HepG2 (cell line): ENCODE measurements at regions not wholly inside any gene's neighbourhood (a gene's known extent, or its start where the extent isn't known, plus 50 kb on each side); places are given as distances from the start of the nearest gene placed in this dataset.

Experiments used
- ATAC-seq: fragments of 200-7000 bp; cut with Tn5 transposase; 3 replicates; pipeline ENCODE4 v1.9.1; 2020; ENCODE audit warnings: mild to moderate bottlenecking, moderate library complexity
- BruUV-seq: library from RNA; stranded (reverse); fragments of 400-500 nt; replicated peaks from 2 replicates; lab custom pipeline; 2021; lab: Mats Ljungman, UMichigan
- CTCF ChIA-PET: fragments of 300-600 bp; formaldehyde crosslinking; extraction: SDS; loops from one replicate; lab custom pipeline; 2021; ENCODE audit warnings: low total read pairs, inconsistent platforms, low intra/inter-chr PET ratio; lab: Yijun Ruan, JAX
- POLR2A ChIA-PET: fragments of 350-600 bp; sonication (Branson Sonifier 250); formaldehyde crosslinking; loops from one replicate; lab custom pipeline; 2020; ENCODE audit warnings: antibody characterized with exemption, inconsistent platforms; lab: Yijun Ruan, JAX
- DNase-seq: peaks from one replicate; pipeline ENCODE4 v3.0.0-alpha.2; 2015; ENCODE audit warnings: low spot score
- FAIRE-seq: peaks from 3 replicates; lab custom pipeline; 2011; peaks lifted over from hg19 to GRCh38; lab: Jason Lieb, UNC
- H2AFZ ChIP-seq: one replicate; pipeline ENCODE4 v1.6.1; 2011; ENCODE audit warnings: low read length, inconsistent platforms
- H3K27ac ChIP-seq: fragments of 300-600 bp; 3 replicates; pipeline ENCODE4 v1.8.0; 2011; ENCODE audit warnings: mixed run types, mild to moderate bottlenecking, mixed read lengths, low read length, inconsistent platforms; ENCODE audit not compliant: insufficient read depth; ENCODE audit errors: extremely low read length
- H3K27me3 ChIP-seq, 2 experiments: fragments of 200-600 bp in 1 of 2; 2 replicates in 1 of 2; 3 replicates in 1 of 2; pipeline versions ENCODE4 v1.6.0 to v1.8.0; 2011; ENCODE audit warnings: low read length in 2 of 2, mild to moderate bottlenecking in 2 of 2, moderate library complexity in 2 of 2, inconsistent platforms in 1 of 2; ENCODE audit not compliant: insufficient read depth in 2 of 2, control insufficient read depth in 1 of 2
- H3K36me3 ChIP-seq, 2 experiments: fragments of 200-600 bp in 1 of 2; replicated peaks in 1 of 2; 2 replicates in 1 of 2; 3 replicates in 1 of 2; pipeline versions ENCODE4 v1.5.1 to v1.8.0; 2011; ENCODE audit warnings: low read length in 2 of 2, inconsistent platforms in 1 of 2; ENCODE audit not compliant: insufficient read depth in 2 of 2, control insufficient read depth in 1 of 2
- H3K4me1 ChIP-seq: 2 replicates; pipeline ENCODE4 v1.5.1; 2012; ENCODE audit warnings: low read length, inconsistent platforms; ENCODE audit not compliant: insufficient read depth
- H3K4me2 ChIP-seq: 2 replicates; pipeline ENCODE4 v1.6.0; 2011; ENCODE audit warnings: low read depth, low read length, inconsistent platforms
- H3K4me3 ChIP-seq, 3 experiments: fragments of 200-600 bp in 1 of 3; sonication (generic), shearing (Covaris generic) in 1 of 3; replicated peaks in 1 of 3; 2 replicates each; pipeline ENCODE4 v1.5.1; 2011 to 2016; ENCODE audit warnings: low read length in 3 of 3, inconsistent platforms in 2 of 3, low read depth in 2 of 3, mild to moderate bottlenecking in 2 of 3, control low read depth in 1 of 3, mixed read lengths in 1 of 3; ENCODE audit not compliant: insufficient read depth in 1 of 3
- H3K79me2 ChIP-seq: one replicate; pipeline ENCODE4 v1.6.1; 2011; ENCODE audit warnings: low read length, inconsistent platforms; ENCODE audit not compliant: insufficient read depth
- H3K9ac ChIP-seq: 2 replicates; pipeline ENCODE4 v1.6.0; 2011; ENCODE audit warnings: mild to moderate bottlenecking, low read depth, low read length, inconsistent platforms; ENCODE audit not compliant: insufficient read depth
- H3K9me3 ChIP-seq: 2 replicates; pipeline ENCODE4 v1.5.1; 2012; ENCODE audit warnings: mild to moderate bottlenecking, low read length
- H4K20me1 ChIP-seq: 2 replicates; pipeline ENCODE4 v1.6.0; 2011; ENCODE audit warnings: inconsistent platforms, mild to moderate bottlenecking, low read length, moderate library complexity; ENCODE audit not compliant: insufficient read depth
- ADNP ChIP-seq: sonication (generic); formaldehyde crosslinking; IDR thresholded peaks from 2 replicates; pipeline ENCODE4 v1.4.0; 2020; ENCODE audit warnings: missing genetic modification reagents
- HHEX ChIP-seq: IDR thresholded peaks from 2 replicates; pipeline ENCODE4 v1.6.1; 2016; ENCODE audit warnings: control low read depth
- NFIB ChIP-seq: sonication (generic); formaldehyde crosslinking; IDR thresholded peaks from 2 replicates; pipeline ENCODE4 v1.9.0; 2021; ENCODE audit warnings: missing genetic modification reagents, mild to moderate bottlenecking, borderline replicate concordance
- RAD51 ChIP-seq: fragments of 450-650 bp; IDR thresholded peaks from 2 replicates; pipeline ENCODE4 v1.6.1; 2016; ENCODE audit warnings: borderline replicate concordance
- RORA ChIP-seq: sonication (generic); formaldehyde crosslinking; IDR thresholded peaks from 2 replicates; pipeline ENCODE4 v1.5.0; 2020; ENCODE audit warnings: mild to moderate bottlenecking, missing genetic modification reagents, moderate library complexity
- ZBTB1 ChIP-seq: sonication (generic); formaldehyde crosslinking; IDR thresholded peaks from 2 replicates; pipeline ENCODE4 v1.4.0; 2020; ENCODE audit warnings: missing genetic modification reagents, borderline replicate concordance
- ZBTB10 ChIP-seq: sonication (generic); formaldehyde crosslinking; IDR thresholded peaks from 2 replicates; pipeline ENCODE4 v1.4.0; 2020; ENCODE audit warnings: missing genetic modification reagents, borderline replicate concordance
- ZNF263 ChIP-seq: sonication (generic); formaldehyde crosslinking; IDR thresholded peaks from 2 replicates; pipeline ENCODE4 v1.4.0; 2020; ENCODE audit warnings: missing genetic modification reagents
- ZNF720 ChIP-seq: sonication (generic); formaldehyde crosslinking; IDR thresholded peaks from 2 replicates; pipeline ENCODE4 v1.4.0; 2020; ENCODE audit warnings: missing genetic modification reagents
- ZSCAN22 ChIP-seq: sonication (generic); formaldehyde crosslinking; IDR thresholded peaks from 2 replicates; pipeline ENCODE4 v1.4.0; 2020; ENCODE audit warnings: mild to moderate bottlenecking, missing genetic modification reagents
- WGBS: methylation state at CpG from one replicate; pipeline ENCODE4 v1.1.6; 2017; ENCODE audit warnings: low lambda C conversion rate; 5-methylcytosine and 5-hydroxymethylcytosine counted together
- in situ Hi-C: cut with HindIII; loops from 2 replicates; pipeline ENCODE4 v1.10.0; 2017; ENCODE audit warnings: low pct_unique_long_range_greater_than_20kb; ENCODE audit not compliant: extremely low pct_ligation_motif_present
- intact Hi-C: fragments of 100-400 bp; cut with micrococcal nuclease; formaldehyde crosslinking; loops from one replicate; pipeline ENCODE4 v1.10.0; 2022; ENCODE audit not compliant: unreplicated experiment
- TF ChIP-seq, protein P1 (sequence below): sonication (generic); formaldehyde crosslinking; IDR thresholded peaks from 2 replicates; pipeline ENCODE4 v1.4.0; 2020; ENCODE audit warnings: mild to moderate bottlenecking, missing genetic modification reagents
- TF ChIP-seq, protein P2 (sequence below): sonication (generic); formaldehyde crosslinking; IDR thresholded peaks from 2 replicates; pipeline ENCODE4 v1.4.0; 2020; ENCODE audit warnings: mild to moderate bottlenecking, missing genetic modification reagents
- TF ChIP-seq, protein P3 (sequence below): sonication (generic); formaldehyde crosslinking; IDR thresholded peaks from 2 replicates; pipeline ENCODE4 v1.8.1; 2023; ENCODE audit warnings: mild to moderate bottlenecking, missing genetic modification reagents, borderline replicate concordance

GRCh38 chrX:17292111-17292527 is 82.9 kb upstream of the NHS start:
- DNase-seq = no peak
- in situ Hi-C loops (no loop called here), intact Hi-C loops (no loop called here)
- Histone ChIP-seq H4K20me1 (no peaks in the 10 kb centered on the region), H3K9ac (no peak overlapping the region), H3K27me3 (no peaks in the 10 kb centered on the region), H3K79me2 (no peaks in the 10 kb centered on the region), H3K4me2 (no peak overlapping the region), H3K36me3 (no peaks in the 10 kb centered on the region), H3K27ac (no peak overlapping the region), H2AFZ (no peak overlapping the region), H3K4me3 (no peak overlapping the region), H3K9me3 (no peaks in the 10 kb centered on the region), H3K4me1 (no peaks in the 10 kb centered on the region)
- FAIRE-seq = no peak
- WGBS = 10% methylated on average over 2 of the region's 4 CpGs
- POLR2A ChIA-PET = no interaction called here
- no TSS peak for BruUV-seq
- no peak for ATAC-seq
- CTCF ChIA-PET = no interaction called here
- TF ChIP-seq, protein P1, sequence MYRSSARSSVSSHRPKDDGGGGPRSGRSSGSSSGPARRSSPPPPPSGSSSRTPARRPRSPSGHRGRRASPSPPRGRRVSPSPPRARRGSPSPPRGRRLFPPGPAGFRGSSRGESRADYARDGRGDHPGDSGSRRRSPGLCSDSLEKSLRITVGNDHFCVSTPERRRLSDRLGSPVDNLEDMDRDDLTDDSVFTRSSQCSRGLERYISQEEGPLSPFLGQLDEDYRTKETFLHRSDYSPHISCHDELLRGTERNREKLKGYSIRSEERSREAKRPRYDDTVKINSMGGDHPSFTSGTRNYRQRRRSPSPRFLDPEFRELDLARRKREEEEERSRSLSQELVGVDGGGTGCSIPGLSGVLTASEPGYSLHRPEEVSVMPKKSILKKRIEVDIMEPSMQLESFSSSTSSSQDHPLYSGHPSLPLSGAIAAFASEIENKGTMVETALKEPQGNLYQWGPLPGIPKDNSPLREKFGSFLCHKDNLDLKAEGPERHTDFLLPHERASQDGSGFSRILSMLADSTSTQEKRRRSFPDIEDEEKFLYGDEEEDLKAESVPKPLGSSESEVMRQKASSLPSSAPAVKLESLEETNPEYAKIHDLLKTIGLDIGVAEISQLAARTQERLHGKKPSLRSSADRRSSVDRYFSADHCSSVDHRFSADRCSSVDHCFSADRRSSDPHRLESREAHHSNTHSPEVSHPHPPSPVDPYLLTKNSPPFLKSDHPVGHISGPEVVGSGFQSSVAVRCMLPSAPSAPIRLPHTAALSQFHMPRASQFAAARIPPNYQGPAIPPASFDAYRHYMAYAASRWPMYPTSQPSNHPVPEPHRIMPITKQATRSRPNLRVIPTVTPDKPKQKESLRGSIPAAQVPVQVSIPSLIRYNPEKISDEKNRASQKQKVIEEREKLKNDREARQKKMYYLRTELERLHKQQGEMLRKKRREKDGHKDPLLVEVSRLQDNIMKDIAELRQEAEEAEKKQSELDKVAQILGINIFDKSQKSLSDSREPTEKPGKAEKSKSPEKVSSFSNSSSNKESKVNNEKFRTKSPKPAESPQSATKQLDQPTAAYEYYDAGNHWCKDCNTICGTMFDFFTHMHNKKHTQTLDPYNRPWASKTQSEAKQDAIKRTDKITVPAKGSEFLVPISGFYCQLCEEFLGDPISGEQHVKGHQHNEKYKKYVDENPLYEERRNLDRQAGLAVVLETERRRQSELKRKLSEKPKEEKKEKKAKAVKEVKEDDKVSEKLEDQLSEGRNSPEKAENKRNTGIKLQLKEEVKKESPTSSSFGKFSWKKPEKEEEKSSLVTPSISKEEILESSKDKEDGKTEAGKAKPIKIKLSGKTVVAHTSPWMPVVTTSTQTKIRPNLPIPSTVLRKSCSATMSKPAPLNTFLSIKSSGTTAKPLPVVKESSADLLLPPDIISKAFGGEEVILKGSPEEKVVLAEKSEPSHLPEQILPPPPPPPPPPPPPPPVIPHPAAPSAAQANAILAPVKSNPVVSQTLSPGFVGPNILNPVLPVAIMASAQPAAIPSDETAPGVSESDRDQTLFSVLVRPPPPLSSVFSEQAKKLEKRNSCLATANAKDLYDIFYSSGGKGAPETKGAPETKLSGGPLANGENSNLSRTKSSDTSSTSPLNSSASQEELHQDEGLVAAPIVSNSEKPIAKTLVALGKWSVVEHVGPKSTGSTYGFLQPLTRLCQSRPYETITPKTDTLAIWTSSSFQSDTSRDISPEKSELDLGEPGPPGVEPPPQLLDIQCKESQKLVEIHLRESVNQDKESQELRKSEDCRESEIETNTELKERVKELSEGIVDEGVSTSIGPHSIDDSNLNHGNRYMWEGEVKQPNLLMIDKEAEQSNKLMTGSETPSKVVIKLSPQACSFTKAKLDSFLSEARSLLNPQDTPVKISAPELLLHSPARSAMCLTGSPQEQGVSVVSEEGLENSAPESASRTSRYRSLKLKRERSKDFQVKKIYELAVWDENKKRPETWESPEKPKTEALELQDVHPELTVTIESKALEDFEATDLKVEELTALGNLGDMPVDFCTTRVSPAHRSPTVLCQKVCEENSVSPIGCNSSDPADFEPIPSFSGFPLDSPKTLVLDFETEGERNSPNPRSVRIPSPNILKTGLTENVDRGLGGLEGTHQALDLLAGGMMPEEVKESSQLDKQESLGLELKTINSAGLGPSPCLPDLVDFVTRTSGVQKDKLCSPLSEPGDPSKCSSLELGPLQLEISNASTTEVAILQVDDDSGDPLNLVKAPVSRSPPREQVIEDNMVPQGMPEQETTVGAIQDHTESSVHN = no peak
- no peak for TF ChIP-seq ZNF263
- no peak for TF ChIP-seq ZBTB10 (CRISPR knock-in tag)
- TF ChIP-seq, protein P2, sequence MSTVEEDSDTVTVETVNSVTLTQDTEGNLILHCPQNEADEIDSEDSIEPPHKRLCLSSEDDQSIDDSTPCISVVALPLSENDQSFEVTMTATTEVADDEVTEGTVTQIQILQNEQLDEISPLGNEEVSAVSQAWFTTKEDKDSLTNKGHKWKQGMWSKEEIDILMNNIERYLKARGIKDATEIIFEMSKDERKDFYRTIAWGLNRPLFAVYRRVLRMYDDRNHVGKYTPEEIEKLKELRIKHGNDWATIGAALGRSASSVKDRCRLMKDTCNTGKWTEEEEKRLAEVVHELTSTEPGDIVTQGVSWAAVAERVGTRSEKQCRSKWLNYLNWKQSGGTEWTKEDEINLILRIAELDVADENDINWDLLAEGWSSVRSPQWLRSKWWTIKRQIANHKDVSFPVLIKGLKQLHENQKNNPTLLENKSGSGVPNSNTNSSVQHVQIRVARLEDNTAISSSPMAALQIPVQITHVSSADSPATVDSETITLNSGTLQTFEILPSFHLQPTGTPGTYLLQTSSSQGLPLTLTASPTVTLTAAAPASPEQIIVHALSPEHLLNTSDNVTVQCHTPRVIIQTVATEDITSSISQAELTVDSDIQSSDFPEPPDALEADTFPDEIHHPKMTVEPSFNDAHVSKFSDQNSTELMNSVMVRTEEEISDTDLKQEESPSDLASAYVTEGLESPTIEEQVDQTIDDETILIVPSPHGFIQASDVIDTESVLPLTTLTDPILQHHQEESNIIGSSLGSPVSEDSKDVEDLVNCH (CRISPR knock-in tag) = no peak
- TF ChIP-seq HHEX (CRISPR knock-in tag) = no peak
- TF ChIP-seq ZBTB1 (CRISPR knock-in tag) = no peak
- TF ChIP-seq NFIB = no peak
- no peak for TF ChIP-seq ADNP (CRISPR knock-in tag)
- TF ChIP-seq ZNF720 (CRISPR knock-in tag) = no peak
- TF ChIP-seq RORA (CRISPR knock-in tag) = no peak
- TF ChIP-seq ZSCAN22 (CRISPR knock-in tag) = no peak
- no peak for TF ChIP-seq RAD51
- TF ChIP-seq, protein P3, sequence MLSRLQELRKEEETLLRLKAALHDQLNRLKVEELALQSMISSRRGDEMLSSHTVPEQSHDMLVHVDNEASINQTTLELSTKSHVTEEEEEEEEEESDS (CRISPR knock-in tag) = no peak
